ENCODE measurements at regions not wholly inside any gene's neighbourhood (a gene's known extent, or its start where the extent isn't known, plus 50 kb on each side); places are given as distances from the start of the nearest gene placed in this dataset.

DNA sequence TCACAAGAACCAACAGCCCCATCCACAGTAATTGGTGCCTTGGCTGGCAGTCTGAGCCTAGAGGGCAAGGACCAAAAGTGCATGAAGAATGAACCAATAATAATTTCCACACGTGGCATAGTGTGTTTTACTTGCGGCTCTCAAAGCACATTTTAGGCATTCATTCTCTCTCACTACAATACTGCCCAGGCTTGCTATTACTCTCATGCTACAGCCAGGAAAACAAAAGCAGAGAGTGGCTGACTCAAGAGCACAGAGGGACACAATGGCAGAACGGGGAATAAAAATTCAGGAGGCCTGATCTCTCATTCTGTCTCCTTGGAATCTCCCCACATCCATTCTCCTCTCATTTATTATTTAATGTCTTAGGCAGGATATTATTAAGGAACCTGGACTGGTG, 57.0 kb upstream of the NOL4 start:
- TF ChIP-seq CTCF (IDR thresholded peaks at IDR 0.05) (no peak), EP300 (IDR thresholded peaks at IDR 0.05; ENCODE audit: low read depth) (no peak), POLR2A (IDR thresholded peaks at IDR 0.05) (no peak), POLR2AphosphoS5 (IDR thresholded peaks at IDR 0.05) (no peak)
